ENCODE measurements at regions not wholly inside any gene's neighbourhood (a gene's known extent, or its start where the extent isn't known, plus 50 kb on each side); places are given as distances from the start of the nearest gene placed in this dataset.
"Not testable (repeated sequence)": the region's sequence is repeated elsewhere in the genome, so short reads cannot be mapped to it uniquely, and the experiment has no call there.

- TF ChIP-seq CTCF, POLR2A, EP300 (IDR thresholded peaks at IDR 0.05): not testable (repeated sequence)
Observed at GRCh38 chr10:56441337-56441736, 80.3 kb upstream of the ZWINT start.

Data from tibial nerve (tissue), 4 donors.